GM21529 (cell line): ENCODE measurements at regions not wholly inside any gene's neighbourhood (a gene's known extent, or its start where the extent isn't known, plus 50 kb on each side); places are given as distances from the start of the nearest gene placed in this dataset.

Experiments
- ATAC-seq: cut with Tn5 transposase; IDR thresholded peaks from one replicate; pipeline ENCODE4 v1.9.1; 2021; ENCODE audit not compliant: unreplicated experiment

DNA sequence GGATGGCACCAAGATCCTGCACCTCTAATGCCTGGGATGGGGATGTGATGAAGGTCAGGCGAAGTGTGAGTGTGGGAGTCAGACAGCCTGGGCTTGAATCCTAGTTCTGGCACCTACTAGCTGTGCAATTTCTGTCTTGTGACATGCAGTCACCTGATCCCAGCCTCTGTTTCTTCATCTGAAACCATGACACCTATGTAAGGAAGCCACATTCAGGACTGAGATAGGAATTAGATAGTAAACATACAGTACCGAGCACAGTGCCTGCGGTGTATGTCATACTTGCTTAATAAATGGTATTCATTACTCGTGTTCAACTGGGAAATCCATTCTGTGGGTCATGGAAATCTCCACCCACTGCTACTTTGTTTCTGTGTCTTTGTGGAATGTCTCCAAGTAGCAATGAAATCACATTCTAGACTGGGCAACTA, 140.6 kb upstream of the STC2 start:
- no peak for ATAC-seq

DNA sequence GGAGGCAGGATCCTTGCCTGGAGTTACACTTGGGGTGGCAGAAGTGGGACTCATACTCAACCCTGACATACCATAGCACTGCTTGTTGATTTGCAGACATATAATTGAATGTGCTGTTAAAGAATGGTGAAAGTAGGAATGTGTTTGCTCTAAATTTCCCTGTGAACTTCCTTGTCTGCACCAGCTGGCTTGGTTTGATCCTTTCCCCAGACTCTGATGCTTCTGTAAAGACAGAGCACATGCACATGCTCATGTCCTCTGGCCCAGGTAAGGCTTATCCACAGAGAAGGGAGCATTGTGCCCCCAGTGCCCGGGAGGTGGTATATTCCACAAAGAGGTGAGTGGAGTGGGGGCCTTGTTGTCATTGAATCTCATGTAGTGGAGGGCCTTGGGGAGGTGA, 138.0 kb upstream of the STC2 start:
- no peak for ATAC-seq

DNA sequence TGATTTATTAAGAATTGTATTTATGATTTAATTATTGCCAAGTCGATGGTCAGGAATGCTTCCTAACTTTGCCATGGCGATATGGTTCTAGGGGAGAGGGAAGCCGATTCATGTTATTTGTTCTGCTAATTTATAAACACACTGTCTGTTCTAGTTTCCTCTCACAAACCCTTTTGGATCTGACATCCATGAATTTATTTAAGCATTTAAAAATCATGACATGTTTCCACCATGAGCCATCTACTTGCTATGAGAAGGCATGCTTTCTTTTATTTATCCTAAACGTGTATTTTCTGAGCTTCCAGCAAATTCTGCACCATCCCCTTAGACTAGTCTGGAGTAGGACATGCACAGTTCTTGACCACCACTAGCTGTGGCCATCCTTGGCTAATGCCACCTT, 136.6 kb upstream of the STC2 start:
- ATAC-seq: no peak

DNA sequence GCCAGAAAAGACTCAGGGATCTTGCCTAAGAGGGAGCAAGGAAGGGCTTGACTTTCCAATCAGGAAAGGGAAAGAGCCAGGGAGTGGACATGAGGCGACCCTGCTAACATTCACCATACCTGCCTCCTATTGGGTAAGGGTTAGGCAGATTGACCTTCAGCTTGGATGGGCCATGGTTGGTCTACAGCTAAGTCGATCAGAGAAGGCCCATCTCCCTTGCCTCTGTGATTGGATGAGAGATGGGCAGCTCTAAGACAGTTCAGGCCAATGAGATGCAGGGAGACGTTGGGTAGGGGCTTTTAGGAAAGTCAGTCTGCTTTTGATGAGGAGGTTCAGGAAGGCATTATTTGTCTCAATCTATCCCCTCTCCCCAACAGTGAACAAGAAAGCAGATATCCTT, 135.0 kb upstream of the STC2 start:
- no peak for ATAC-seq

DNA sequence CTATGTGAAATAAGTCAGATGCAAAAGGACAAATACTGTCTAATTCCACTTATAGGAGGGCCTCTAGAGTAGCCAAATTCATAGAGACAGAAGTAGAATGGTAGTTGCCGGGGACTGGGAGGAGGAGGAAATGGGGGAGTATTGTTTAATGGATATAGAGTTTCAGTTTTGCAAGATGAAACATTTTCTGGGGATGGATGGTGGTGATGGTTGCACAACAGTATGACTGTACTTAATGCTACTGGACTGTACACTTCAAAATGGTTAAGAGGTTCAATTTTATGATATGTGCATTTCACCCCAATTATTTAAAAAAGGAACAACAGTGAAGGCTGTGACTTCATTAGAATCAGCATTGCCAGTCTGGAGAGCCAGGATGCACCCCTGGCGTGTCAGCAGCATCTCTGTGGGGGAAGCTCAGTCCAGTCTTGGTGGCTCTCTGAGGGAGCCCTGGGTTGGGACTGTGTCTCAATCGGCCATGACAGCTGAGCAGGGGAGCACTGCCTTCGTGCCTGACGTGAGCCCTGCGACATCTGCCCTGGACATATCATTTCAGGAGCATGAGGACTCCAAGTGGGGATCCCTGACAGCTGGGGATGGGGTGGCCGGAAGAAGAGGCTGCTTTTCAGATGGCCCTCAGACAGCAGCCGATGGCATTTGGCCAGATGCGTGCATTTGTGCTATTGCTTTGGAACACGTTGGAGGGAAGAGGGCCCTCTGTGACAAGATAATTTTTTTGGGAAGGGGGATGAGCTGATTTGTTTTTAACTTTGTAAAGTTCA, 130.8 kb upstream of the STC2 start:
- ATAC-seq: no peak

DNA sequence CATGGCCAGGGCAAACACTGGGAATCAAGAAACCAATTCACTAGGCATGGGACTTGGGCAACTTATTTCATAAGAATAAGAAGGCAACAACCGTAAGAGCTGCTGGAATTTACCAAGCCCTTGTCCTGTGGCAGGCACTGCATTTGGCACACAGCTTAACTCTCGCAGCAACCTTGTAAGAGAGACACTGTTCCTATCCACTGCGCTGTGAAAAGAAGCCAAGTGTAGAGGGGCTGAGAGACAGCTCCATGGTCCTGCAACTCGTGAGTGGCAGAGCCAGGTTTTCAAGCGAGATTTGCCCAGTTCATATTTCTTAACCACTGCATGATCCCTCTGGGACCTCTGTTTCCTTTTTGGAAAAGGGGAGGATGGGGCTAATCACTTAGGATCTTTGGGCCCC, 129.3 kb upstream of the STC2 start:
- no peak for ATAC-seq

DNA sequence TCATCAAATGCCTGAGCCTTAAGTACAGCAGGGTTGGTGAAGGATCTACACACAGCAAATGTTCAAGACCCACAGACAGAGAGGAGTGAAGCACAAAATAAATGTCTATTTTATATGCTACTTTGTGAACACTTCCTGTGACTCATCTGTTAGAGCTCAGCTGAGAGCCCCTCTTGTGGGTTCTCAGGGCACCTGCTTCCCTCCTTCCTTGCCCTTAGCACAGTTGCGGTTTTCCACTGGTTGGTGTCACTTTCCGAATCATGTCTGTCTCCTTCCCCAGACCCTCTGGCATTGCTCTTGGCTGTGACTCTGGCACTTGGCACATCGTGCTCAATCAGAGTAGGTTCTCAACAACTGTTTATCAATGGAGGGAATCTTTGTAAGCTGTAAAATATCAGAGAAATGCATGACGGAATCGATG, 128.5 kb upstream of the STC2 start:
- no peak for ATAC-seq

DNA sequence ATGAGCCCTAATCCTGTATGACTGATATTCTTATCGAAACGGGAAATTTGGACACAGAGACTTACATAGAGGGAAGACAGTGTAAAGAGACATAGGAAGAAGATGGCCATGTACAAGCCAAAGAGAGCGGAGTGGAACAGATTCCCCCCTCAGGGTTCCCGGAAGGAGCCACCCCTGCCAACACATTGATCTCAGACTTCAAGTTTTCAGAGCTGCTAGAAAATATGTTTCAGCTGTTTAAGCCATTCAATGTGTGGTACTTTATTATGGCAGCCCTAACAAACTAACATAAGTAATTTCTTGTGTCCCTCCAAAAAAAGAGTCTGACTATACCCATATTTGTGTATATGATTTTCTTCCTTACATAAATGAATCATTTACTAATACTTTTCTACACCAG, 128.0 kb upstream of the STC2 start:
- ATAC-seq: no peak

DNA sequence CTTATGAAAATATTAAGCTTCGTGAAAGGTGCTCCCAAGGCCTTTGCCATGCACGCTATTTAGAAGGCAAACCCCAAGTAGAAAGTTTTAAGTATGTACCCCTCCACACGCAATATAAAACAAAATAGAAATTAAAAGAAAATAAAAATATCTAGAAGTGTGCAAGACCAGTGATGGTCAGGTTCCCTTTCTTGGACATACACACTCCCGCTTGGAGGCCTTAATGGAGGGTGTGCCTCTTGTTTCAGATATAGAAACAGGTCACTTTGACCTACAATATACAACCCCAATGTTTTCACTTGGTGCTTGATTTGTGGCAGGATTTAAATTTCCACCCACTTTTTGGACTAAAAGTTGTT, 127.4 kb upstream of the STC2 start:
- ATAC-seq: no peak

DNA sequence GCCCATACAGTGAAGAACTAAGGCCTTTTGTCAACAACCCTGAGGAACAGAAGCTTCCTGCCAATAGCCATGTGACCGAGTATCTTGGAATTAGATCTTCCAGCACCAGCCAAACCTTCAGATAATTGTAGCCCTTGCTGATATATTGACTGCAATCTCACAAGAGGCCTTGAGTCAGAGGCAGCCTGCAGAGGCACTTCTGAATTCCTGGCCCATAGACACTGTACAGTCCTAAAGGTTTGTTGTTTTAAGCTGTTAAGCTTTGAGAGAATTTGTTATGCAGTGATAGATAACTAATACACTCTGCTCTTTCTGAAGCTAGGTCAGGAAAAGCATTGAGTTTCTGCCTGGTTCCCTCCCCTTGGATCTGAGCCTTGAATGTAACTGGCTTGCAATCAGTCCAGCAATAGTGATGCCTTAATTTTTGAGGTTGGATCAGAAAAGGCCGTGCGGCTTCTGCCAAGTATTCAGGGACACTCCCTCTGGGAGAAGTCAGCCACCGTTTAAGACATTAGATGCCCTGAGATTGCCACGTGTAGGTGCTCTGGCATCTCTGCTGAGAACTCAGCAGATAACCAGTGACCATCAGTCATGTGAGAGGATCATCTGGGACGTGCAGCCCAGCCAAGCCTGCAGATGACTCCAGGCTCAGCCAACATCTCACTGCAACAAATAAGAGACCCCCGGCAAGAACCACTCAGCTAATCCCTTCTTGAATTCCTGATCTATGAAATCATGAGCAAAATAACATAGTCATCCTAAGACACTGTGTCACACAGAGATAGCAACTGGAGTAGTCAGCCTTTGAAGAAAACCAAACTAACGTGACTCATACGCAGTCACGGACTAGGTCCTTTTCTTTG, 126.8 kb upstream of the STC2 start:
- ATAC-seq: no peak

DNA sequence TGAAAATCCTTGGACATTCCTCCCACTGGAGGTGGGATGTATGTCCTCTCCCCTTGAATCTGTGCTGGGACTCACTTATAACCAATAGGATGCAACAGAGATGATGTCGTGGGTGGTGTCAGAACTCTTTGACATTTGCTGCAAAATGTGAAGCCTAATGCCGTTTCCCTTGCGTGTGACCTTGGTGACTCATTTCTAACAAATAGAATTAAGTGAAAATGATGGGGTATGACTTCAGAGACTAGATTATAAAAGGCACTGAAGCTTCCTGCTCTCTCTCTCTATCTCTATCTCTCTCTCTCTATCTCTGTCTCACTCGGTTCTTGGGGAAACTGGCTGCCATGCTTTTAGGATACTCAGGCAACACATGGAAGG, 126.1 kb upstream of the STC2 start:
- no peak for ATAC-seq

DNA sequence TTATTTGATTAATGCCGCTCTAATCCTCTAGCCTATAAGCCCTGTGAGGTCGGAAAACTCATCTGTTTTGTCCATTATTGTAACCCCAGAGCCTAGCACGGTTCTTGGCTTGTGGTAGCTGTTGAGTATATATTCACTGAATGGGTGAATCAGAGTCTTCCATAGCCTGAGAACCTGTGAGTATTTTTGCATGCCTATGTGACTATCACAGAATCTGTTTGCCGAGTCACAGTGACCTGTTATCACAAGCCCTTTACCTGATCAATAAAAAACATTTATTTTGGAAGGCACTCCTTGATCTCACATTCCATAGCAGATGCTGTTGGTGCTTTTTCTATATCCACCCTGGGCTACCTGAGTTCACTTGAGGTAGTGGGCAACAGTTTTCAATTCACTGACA, 125.0 kb upstream of the STC2 start:
- ATAC-seq: no peak

DNA sequence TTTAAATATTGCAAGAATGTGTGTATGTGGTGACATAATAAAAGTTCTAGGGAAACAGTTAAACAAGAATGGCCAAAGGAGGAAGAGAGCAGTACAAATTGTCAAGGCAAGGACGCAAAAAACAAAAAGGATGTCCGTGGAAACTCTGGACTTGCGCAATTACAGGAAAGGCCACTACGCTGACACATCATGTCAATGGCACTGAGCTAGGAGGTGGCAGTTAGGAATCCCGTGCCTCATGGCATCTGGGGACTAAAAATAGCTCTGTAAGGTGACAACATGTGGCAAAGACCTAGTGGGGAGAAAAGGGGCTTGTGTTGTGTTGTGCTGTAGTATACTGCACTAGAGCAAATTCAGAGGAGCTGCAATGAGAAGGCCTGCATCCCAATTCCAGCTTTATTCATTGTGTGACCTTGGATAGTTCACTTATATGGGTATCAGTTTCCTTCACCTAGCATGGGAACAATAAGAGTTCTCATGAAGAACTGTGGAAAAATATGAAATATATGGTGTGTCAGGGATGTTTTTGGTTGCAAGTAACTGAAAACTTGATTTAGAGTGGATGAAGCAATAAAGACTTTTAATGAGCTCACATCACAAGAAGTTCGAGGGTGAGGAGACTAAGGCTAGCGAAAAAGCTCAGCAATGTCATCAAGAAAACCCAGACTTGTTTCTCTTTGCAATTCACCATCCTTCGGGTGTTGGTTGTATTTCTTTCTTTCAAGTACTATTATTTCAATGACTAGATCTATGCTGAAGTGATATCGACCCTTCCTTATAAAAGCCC, 124.1 kb upstream of the STC2 start:
- no peak for ATAC-seq

DNA sequence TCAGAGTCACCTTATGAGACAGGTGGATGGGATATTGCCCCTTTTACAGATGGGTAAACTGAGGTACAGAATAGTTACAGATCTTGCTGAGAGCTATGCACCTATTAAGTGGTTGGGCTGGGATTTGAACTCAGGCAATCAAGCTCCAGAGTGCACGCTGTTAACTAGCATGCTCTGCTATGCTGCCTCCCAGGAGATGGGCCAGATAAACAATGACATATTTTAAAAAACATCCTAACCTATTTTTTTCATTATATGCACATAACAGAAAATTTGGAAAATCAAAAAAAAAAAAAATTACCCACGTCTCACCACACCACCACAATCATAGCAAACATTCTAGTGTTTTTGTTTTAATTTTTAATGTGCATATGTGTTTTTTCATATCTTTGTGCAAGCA, 123.4 kb upstream of the STC2 start:
- ATAC-seq: no peak

DNA sequence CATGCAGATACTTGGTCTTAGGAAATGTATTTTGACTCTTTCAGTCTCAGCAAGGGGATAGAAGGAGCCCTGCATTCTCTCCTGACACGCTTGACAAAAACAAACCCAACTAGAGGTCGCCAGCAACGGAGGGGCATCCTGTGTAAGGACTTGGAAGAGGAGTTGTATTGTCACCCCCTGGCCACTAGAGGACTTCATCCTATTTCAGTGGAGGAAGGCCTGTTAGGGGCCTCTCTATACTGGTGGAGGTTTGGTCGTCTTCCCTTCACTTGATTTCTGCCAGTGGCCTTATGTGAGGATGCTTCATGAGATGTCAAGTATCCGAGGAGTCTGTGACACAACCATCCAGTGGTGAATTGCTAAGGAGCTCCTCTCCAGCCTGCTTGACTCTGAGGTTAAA, 122.8 kb upstream of the STC2 start:
- no peak for ATAC-seq

DNA sequence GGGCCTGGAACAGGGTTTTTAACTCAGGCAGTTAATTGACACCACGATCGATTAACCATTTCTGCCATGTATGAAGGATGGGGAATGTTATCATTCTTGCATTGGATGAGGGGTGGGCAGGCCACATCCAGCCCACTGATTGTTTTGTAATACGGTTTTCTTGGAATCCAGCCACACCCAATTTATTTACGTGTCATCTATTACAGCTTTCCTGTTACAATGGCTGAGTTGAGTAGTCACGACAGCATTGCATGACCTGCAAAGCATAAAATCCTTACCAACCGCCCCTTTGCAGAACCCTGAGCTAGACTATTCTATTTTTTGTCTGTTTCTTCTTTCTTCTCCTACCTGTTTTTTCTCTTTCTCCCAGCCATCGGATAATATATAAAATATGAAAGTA, 122.0 kb upstream of the STC2 start:
- no peak for ATAC-seq

DNA sequence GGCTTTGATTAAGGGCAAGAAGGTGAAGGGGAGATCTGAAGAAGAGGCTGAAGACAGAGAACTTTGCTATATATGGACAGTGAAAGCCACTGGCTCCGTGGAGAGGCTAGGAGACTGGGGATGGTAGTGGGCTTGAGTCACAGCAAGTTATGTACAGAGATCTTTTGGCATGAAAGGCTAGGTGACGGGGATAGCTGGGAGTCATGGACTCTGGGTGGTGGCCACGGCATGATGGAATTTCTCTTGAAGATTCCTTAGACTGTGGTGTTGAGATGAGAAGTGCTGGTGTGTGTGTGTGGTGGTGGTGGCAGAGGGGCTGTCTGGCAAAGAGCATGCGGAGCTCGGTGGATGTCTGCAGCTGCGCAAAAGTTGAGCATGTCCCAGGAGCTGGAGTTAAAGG, 120.6 kb upstream of the STC2 start:
- ATAC-seq: no peak

DNA sequence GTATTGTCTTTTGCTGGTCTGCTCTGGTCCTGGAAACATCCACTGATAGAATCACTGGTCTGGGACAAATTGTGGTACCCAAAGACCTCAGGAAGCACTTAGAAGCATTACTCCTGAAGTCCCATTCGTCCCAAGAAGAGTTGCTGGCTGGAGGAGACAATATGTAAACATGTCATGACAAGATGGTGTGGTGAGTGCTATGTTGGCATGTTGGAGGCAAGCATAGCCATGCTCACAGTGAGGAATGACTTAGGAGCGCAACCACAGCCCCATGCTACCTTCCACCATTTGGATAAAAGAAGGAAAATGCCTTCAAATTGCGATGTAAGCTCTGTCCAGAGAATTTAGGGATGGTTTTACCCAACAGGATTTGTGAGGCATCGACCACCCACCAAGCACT, 115.8 kb upstream of the STC2 start:
- no peak for ATAC-seq

DNA sequence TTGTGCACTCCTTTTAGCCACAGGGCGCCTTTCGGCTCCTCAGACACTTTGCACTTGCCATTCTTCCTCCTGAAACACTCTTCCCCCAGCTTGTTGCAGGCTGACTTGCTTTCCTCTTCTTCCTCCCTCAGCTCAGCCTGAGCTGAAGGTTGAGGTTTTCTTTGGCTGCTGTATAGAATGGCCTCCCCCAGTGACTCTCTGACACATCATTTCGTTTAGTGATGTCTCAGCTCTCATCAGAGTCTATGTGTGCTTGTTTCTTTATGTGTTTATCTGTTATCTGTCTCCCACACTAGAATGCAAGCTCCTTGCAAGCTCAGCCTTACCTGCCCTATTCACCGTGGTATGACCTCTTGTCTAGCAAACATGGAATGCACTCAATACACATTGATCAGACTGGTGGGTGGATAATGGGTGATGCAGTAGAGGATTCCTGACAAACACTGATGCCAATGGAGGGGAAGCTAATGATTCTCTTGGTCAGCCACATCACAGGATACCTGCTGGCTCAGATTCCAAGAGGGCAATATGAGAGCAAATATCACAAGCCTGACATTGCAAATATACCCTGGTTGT, 112.9 kb upstream of the STC2 start:
- ATAC-seq: no peak

DNA sequence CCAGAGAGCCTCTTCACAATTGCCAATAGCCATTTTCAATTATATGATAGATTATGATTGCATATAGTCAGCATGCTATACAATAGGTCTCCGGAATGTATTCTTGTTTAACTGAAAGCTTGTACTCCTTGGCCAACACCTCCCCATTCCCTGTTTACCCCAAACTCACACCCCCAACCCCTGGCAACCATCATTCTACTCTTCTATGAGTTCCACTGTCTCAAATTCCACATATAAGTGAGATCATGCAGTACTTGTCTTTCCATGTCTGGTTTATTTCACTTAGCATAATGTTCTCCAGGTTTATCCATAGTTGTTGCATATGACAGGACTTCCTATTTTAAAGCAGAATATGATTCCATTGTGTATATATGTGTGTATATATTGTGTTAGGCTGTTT, 110.7 kb upstream of the STC2 start:
- ATAC-seq: no peak

DNA sequence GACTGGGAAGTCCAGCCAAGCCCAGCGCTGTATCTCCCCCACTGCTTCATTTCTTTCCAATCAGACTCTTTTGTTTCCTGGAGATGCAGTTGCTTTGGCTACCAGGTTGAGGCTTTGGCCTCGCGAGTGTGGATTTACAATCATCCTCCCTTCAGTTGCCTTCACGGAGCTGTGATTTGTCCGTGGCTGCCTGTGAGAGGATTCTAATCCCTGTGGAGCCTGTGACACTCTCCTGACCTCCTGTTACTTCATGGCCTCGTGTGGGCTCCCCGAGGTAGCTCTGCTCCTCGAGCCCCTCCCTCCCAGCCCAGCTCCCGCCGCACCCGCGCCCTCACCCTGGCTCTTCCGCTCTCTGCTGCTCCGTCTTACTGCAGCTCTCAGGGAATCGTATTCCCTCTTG, 107.2 kb upstream of the STC2 start:
- ATAC-seq: no peak
